HepG2 (cell line): ENCODE measurements at regions not wholly inside any gene's neighbourhood (a gene's known extent, or its start where the extent isn't known, plus 50 kb on each side); places are given as distances from the start of the nearest gene placed in this dataset.

Source experiments
- CREB3 ChIP-seq: sonication (generic); formaldehyde crosslinking; IDR thresholded peaks from 2 replicates; pipeline ENCODE4 v1.5.0; 2020; ENCODE audit warnings: missing genetic modification reagents
- SNRNP70 ChIP-seq: fragments of 200-400 bp; formaldehyde crosslinking; IDR thresholded peaks from 2 replicates; pipeline ENCODE4 v1.6.1; 2017; ENCODE audit warnings: mild to moderate bottlenecking, low read depth, low read length, moderate library complexity
- YEATS4 ChIP-seq: sonication (generic); formaldehyde crosslinking; IDR thresholded peaks from 2 replicates; pipeline ENCODE4 v1.4.0; 2020; ENCODE audit warnings: missing genetic modification reagents, borderline replicate concordance
- ZBTB40 ChIP-seq, 2 experiments: fragments of 450-650 bp in 1 of 2; sonication (generic) in 1 of 2; formaldehyde crosslinking in 1 of 2; IDR thresholded peaks; 2 replicates each; pipeline versions ENCODE4 v1.6.1 to v1.8.0; 2016 to 2022; ENCODE audit warnings: antibody characterized with exemption in 1 of 2, mild to moderate bottlenecking in 1 of 2, missing genetic modification reagents in 1 of 2
- ZFP62 ChIP-seq: sonication (generic); formaldehyde crosslinking; IDR thresholded peaks from 2 replicates; pipeline ENCODE4 v1.4.0; 2020; ENCODE audit warnings: missing genetic modification reagents
- ZNF776 ChIP-seq: sonication (generic); formaldehyde crosslinking; IDR thresholded peaks from 2 replicates; pipeline ENCODE4 v1.4.0; 2020; ENCODE audit warnings: mild to moderate bottlenecking, missing genetic modification reagents

GRCh38 chr5:4188704-4189103, 593.1 kb downstream of the IRX1 start (continued):
- TF ChIP-seq CREB3 (no peak), YEATS4 (CRISPR knock-in tag) (no peak), ZFP62 (CRISPR knock-in tag) (no peak), ZNF776 (CRISPR knock-in tag) (no peak), ZBTB40 (IDR thresholded peaks at IDR 0.05) (no peak), ZBTB40 (CRISPR knock-in tag; IDR thresholded peaks at IDR 0.05) (no peak), SNRNP70 (no peak)
